Kidney (tissue), 13 donors: ENCODE measurements at regions not wholly inside any gene's neighbourhood (a gene's known extent, or its start where the extent isn't known, plus 50 kb on each side); places are given as distances from the start of the nearest gene placed in this dataset.
A peak's percentile ranks its signal among the peaks of the same experiment; 100 is the strongest.
"Not testable (repeated sequence)": the region's sequence is repeated elsewhere in the genome, so short reads cannot be mapped to it uniquely, and the experiment has no call there.

Experiments used
- DNase-seq, 5 donors: peaks; one replicate each; pipeline ENCODE4 v3.0.0-alpha.2; 2013 to 2020
- FAIRE-seq: peaks from 2 replicates; lab custom pipeline; 2012; peaks lifted over from hg19 to GRCh38; lab: Jason Lieb, UNC
- H3K27ac ChIP-seq, 2 donors: one replicate each; pipeline ENCODE4 v1.7.0; 2013; ENCODE audit warnings: low read depth in 2 of 2, low read length in 2 of 2, inconsistent platforms in 1 of 2
- H3K27me3 ChIP-seq: one replicate; pipeline ENCODE4 v1.7.1; 2013; ENCODE audit warnings: low read length, inconsistent platforms; ENCODE audit not compliant: control insufficient read depth, insufficient read depth
- H3K36me3 ChIP-seq, 3 donors: one replicate each; pipeline versions ENCODE4 v1.7.0 to v1.7.1; 2013; ENCODE audit warnings: low read length in 3 of 3, control low read depth in 1 of 3, inconsistent platforms in 1 of 3; ENCODE audit not compliant: insufficient read depth in 3 of 3, control insufficient read depth in 2 of 3
- H3K4me1 ChIP-seq, 3 donors: one replicate each; pipeline versions ENCODE4 v1.7.0 to v1.7.1; 2013; ENCODE audit warnings: low read length in 3 of 3, inconsistent platforms in 1 of 3, low read depth in 1 of 3; ENCODE audit not compliant: control insufficient read depth in 2 of 3, insufficient read depth in 2 of 3
- H3K4me3 ChIP-seq, 3 donors: one replicate each; pipeline versions ENCODE4 v1.7.0 to v1.8.1; 2013; ENCODE audit warnings: low read length in 3 of 3, control low read depth in 1 of 3, inconsistent platforms in 1 of 3
- H3K9ac ChIP-seq, 3 donors: one replicate each; pipeline versions ENCODE4 v1.7.0 to v1.7.1; 2013; ENCODE audit warnings: low read length in 3 of 3, control low read depth in 1 of 3, inconsistent platforms in 1 of 3
- H3K9me3 ChIP-seq, 3 donors: one replicate each; pipeline versions ENCODE4 v1.7.0 to v1.7.1; 2013; ENCODE audit warnings: low read length in 3 of 3, control low read depth in 1 of 3, inconsistent platforms in 1 of 3; ENCODE audit not compliant: control insufficient read depth in 2 of 3, insufficient read depth in 1 of 3
- intact Hi-C: fragments of 100-400 bp; cut with DNase I; formaldehyde crosslinking; loops from one replicate; pipeline ENCODE4 v1.11.1; 2022
- TF ChIP-seq, protein P1 (sequence below): IDR thresholded peaks from 3 replicates; pipeline ENCODE4 v1.5.1; 2012; ENCODE audit warnings: mild to moderate bottlenecking, moderate library complexity, borderline replicate concordance; ENCODE audit not compliant: insufficient read depth; ENCODE audit errors: extremely low read depth
- donor health status: control.
- donor health status: control.
- donor health status: control.
- donor health status: control.
- donor health status: control.
- donor health status: DM: yes; HTN: yes; CAD: no.
- donor health status: Normal renal cell carcinoma (clear cell type).

DNA sequence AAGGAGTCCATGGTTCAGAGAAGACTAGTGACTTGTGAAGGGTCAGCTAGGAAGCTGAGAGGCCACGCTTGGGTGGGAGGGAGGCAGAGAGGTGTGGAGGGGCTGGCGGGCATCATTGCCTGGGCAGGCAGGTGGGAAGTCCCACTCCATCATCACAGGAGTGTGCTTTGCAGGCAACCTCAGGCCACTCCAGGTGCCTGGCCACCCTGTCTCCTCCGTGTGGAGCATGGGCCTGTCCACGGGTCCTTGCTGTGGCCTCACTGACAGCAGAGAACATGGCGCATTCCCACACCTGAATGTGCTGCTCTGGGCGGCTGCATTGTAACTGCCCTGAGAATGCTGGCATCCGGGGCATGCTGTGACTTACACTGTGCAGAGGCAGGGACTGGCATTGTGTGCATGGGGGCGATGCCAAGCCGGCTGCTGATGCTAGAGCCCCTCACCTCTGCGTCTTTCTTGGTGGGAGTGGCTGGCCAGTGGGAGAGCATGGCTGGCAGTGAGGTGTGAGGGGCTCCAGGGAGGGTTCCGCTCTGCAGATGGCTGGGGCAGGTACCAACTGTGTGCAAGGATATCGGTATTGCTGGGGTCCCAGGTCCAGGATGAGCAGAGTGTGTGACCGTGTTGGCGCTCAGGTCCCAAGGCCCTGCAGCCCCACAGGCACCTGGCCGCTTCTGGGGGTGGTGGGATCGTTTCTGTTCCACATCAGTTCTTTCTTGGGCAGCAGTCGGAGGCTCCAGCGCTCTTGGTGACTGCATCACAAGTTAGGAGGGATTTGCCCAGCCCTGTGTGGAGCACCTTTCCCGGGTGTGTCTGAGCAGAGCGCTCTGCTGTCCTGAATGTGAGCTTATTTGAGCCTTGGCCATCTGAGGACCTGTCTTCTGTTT, 94.8 kb downstream of the NPIPB11 start:
- no peak overlapping the region for H3K9ac ChIP-seq
- FAIRE-seq = no peak
- TF ChIP-seq, protein P1, sequence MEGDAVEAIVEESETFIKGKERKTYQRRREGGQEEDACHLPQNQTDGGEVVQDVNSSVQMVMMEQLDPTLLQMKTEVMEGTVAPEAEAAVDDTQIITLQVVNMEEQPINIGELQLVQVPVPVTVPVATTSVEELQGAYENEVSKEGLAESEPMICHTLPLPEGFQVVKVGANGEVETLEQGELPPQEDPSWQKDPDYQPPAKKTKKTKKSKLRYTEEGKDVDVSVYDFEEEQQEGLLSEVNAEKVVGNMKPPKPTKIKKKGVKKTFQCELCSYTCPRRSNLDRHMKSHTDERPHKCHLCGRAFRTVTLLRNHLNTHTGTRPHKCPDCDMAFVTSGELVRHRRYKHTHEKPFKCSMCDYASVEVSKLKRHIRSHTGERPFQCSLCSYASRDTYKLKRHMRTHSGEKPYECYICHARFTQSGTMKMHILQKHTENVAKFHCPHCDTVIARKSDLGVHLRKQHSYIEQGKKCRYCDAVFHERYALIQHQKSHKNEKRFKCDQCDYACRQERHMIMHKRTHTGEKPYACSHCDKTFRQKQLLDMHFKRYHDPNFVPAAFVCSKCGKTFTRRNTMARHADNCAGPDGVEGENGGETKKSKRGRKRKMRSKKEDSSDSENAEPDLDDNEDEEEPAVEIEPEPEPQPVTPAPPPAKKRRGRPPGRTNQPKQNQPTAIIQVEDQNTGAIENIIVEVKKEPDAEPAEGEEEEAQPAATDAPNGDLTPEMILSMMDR = no peak
- intact Hi-C loops = no loop called here
- peak in 1 of 5 donors; percentile 59 for DNase-seq
- no peak overlapping the region for H3K27ac ChIP-seq
- H3K27me3 ChIP-seq = no peaks in the 10 kb centered on the region
- no peaks in the 10 kb centered on the region for H3K9me3 ChIP-seq
- no peaks in the 10 kb centered on the region for H3K36me3 ChIP-seq
- no peak overlapping the region for H3K4me3 ChIP-seq
- no peaks in the 10 kb centered on the region for H3K4me1 ChIP-seq

DNA sequence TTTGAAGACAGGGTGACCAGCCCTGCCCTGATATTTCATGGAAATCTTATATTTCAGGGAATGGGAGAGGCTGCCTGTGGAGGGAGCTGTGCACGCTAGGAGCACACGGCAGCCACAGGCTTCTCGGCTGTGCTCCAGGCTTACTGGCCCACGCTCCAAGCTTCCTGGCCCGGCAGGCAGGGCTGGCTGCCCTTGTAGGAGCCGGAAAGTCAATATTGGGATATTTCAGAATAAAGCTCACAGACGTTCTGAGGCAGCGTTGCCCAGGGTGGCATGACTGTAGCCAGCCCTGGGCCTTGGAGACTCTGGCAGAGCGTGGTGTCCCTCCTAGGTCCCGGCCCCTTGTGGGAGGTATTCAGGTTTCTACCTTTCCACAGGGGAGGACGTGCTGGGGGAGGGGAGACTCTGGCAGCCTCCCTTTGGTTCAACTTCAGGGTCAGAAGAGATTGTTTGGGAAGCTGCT, 95.6 kb downstream of the NPIPB11 start:
- DNase-seq = peak in 2 of 5 donors; percentile 46 to 50
- Histone ChIP-seq H3K4me3 (no peak overlapping the region), H3K36me3 (no peaks in the 10 kb centered on the region), H3K27me3 (no peaks in the 10 kb centered on the region), H3K4me1 (no peaks in the 10 kb centered on the region), H3K9me3 (no peaks in the 10 kb centered on the region), H3K27ac (no peak overlapping the region), H3K9ac (no peak overlapping the region)
- intact Hi-C loops = no loop called here
- no peak for FAIRE-seq
- TF ChIP-seq, protein P1 = no peak

DNA sequence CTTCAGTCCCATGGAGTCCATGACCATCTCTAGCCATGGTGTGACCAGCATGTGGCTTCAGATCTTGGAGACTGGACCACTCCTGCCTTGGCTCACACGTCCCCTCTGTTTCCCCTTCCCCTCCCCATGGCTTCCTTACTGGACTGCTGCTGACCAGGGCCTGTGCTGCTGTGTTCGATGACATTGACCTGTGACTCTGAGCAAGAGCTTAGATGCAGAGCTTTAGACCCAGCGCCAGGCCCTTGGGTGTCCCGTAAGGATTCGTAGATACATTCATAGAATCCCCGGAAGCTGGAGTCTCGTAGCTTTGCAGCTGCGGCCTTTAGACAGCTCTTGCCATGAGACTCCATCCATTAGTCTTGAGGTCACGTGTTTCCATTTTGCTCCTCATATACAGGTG, 96.3 kb downstream of the NPIPB11 start:
- H3K9ac ChIP-seq, H3K27me3 ChIP-seq, H3K4me3 ChIP-seq, FAIRE-seq, H3K27ac ChIP-seq, H3K9me3 ChIP-seq, DNase-seq, intact Hi-C loops, H3K4me1 ChIP-seq, H3K36me3 ChIP-seq: not testable (repeated sequence)

DNA sequence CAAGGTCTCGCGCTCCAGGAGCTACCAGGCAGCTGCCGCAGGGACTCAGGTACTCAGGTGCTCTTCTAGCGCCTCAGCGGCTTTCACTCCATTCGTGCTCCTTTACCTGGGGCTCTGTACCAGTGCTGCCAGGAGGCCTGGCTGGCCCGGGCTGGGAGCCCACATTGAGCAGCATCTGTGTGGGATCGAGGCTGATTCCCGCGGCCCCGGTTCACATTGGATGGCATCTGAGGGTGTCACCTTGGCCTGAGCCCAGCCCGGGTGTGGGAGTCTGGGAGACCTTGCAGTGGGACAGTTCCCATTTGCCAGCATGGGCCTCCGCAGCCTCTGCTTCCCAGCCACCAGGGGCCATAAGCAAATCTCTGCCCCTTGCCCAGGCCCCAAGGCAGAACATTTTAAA, 96.9 kb downstream of the NPIPB11 start:
- H3K27ac ChIP-seq, H3K4me1 ChIP-seq, intact Hi-C loops, H3K4me3 ChIP-seq, H3K27me3 ChIP-seq, H3K36me3 ChIP-seq, H3K9me3 ChIP-seq, H3K9ac ChIP-seq, FAIRE-seq, DNase-seq: not testable (repeated sequence)
